K562 (cell line): ENCODE measurements at regions not wholly inside any gene's neighbourhood (a gene's known extent, or its start where the extent isn't known, plus 50 kb on each side); places are given as distances from the start of the nearest gene placed in this dataset.

Experiments used
- CREM ChIP-seq: IDR thresholded peaks from 2 replicates; pipeline ENCODE4 v1.6.1; 2014; ENCODE audit warnings: antibody characterized with exemption, low read depth
- HDGF ChIP-seq: fragments of 450-650 bp; IDR thresholded peaks from 2 replicates; pipeline ENCODE4 v1.6.1; 2016
- JUND ChIP-seq, 2 experiments: IDR thresholded peaks; 2 replicates in 1 of 2; 3 replicates in 1 of 2; pipeline ENCODE4 v1.6.1; 2011; ENCODE audit warnings: borderline replicate concordance in 2 of 2, low read depth in 2 of 2, low read length in 2 of 2, improper control_type of control experiment in 1 of 2, missing biosample characterization in 1 of 2, missing genetic modification characterization in 1 of 2, missing genetic modification reagents in 1 of 2
- MYC ChIP-seq, 2 experiments: fragments of 250-450 bp in 1 of 2; sonication (Bioruptor Pico) in 1 of 2; IDR thresholded peaks; 2 replicates each; pipeline versions ENCODE4 v1.5.1 to v1.6.1; 2012 to 2021; ENCODE audit warnings: low read depth in 2 of 2, borderline replicate concordance in 1 of 2, improper control_type of control experiment in 1 of 2, low read length in 1 of 2, mild to moderate bottlenecking in 1 of 2, moderate library complexity in 1 of 2
- SPI1 ChIP-seq: IDR thresholded peaks from 2 replicates; pipeline ENCODE4 v1.6.1; 2011; ENCODE audit warnings: low read depth, low read length, control low read depth, borderline replicate concordance
- YBX1 ChIP-seq: fragments of 450-650 bp; IDR thresholded peaks from 2 replicates; pipeline ENCODE4 v1.7.1; 2016; ENCODE audit warnings: mild to moderate bottlenecking
- ZNF436 ChIP-seq: fragments of 250-450, 450-650 bp; sonication (Bioruptor Pico); formaldehyde crosslinking; IDR thresholded peaks from 2 replicates; pipeline ENCODE4 v1.7.0; 2020; ENCODE audit warnings: mild to moderate bottlenecking
- ZNF561 ChIP-seq: fragments of 450-650 bp; formaldehyde crosslinking; conservative IDR thresholded peaks from 2 replicates; pipeline ENCODE4 v1.4.0; 2020; ENCODE audit warnings: mild to moderate bottlenecking, moderate library complexity
- TF ChIP-seq, protein P1 (sequence below), 3 experiments: fragments of 200-800 bp in 1 of 3; sonication (Bioruptor generic) in 1 of 3; sonication (generic) in 1 of 3; formaldehyde crosslinking in 1 of 3; IDR thresholded peaks; 2 replicates each; pipeline versions ENCODE4 v1.6.1 to v1.8.0; 2016 to 2022; ENCODE audit warnings: mild to moderate bottlenecking in 2 of 3, missing compliant biosample characterization in 2 of 3, missing genetic modification characterization in 2 of 3, missing genetic modification reagents in 1 of 3
- TF ChIP-seq, protein P2 (sequence below): fragments of 250-450 bp; sonication (Bioruptor Pico); IDR thresholded peaks from 2 replicates; pipeline ENCODE4 v1.4.0; 2020; ENCODE audit warnings: mild to moderate bottlenecking
- TF ChIP-seq, protein P3 (sequence below): fragments of 450-650 bp; IDR thresholded peaks from 2 replicates; pipeline ENCODE4 v1.6.1; 2017; ENCODE audit warnings: mild to moderate bottlenecking, moderate library complexity
- TF ChIP-seq, protein P4 (sequence below): fragments of 450-650 bp; formaldehyde crosslinking; IDR thresholded peaks from 2 replicates; pipeline ENCODE4 v1.4.0; 2020; ENCODE audit warnings: mild to moderate bottlenecking
- TF ChIP-seq, protein P5 (sequence below): sonication (generic); formaldehyde crosslinking; IDR thresholded peaks from 2 replicates; pipeline ENCODE4 v1.9.0; 2022; ENCODE audit warnings: mild to moderate bottlenecking, missing genetic modification reagents

DNA sequence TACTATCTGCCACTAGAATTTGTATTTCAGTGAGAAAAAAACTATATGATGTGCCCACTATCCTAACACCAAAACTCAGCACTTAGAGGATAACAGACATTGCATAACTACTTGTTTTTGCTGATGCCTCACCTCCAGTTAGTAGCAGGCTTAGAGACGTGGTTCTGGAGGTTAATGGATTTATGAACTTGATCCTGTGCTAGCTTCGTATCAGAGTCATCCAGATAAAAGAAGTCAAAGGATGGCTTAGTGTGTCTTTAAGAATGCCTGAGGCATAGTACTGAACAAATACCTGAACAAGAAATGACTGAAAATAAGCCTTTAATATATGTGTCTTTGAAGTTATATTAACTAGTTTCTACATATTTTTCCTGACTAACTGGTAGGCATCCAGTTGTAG lies 414.9 kb upstream of the PTCHD4 start:
- TF ChIP-seq, protein P1, sequence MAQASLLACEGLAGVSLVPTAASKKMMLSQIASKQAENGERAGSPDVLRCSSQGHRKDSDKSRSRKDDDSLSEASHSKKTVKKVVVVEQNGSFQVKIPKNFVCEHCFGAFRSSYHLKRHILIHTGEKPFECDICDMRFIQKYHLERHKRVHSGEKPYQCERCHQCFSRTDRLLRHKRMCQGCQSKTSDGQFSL (CRISPR knock-in tag; IDR thresholded peaks at IDR 0.05): no peak
- TF ChIP-seq, protein P1 (tag; IDR thresholded peaks at IDR 0.05): no peak
- TF ChIP-seq, protein P2, sequence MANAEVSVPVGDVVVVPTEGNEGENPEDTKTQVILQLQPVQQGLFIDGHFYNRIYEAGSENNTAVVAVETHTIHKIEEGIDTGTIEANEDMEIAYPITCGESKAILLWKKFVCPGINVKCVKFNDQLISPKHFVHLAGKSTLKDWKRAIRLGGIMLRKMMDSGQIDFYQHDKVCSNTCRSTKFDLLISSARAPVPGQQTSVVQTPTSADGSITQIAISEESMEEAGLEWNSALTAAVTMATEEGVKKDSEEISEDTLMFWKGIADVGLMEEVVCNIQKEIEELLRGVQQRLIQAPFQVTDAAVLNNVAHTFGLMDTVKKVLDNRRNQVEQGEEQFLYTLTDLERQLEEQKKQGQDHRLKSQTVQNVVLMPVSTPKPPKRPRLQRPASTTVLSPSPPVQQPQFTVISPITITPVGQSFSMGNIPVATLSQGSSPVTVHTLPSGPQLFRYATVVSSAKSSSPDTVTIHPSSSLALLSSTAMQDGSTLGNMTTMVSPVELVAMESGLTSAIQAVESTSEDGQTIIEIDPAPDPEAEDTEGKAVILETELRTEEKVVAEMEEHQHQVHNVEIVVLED (CRISPR knock-in tag): no peak
- TF ChIP-seq HDGF (no peak), CREM (no peak), ZNF561 (CRISPR knock-in tag) (no peak), ZNF436 (CRISPR knock-in tag) (no peak), MYC (IDR thresholded peaks at IDR 0.05; ENCODE audit: low read depth, low read length) (no peak), MYC (CRISPR knock-in tag; IDR thresholded peaks at IDR 0.05; ENCODE audit: borderline replicate concordance, low read depth) (no peak), JUND (IDR thresholded peaks at IDR 0.05; ENCODE audit: borderline replicate concordance, low read depth, low read length) (no peak), JUND (tag; IDR thresholded peaks at IDR 0.05; ENCODE audit: borderline replicate concordance, low read depth, low read length) (no peak), SPI1 (no peak), YBX1 (no peak)
- TF ChIP-seq, protein P3, sequence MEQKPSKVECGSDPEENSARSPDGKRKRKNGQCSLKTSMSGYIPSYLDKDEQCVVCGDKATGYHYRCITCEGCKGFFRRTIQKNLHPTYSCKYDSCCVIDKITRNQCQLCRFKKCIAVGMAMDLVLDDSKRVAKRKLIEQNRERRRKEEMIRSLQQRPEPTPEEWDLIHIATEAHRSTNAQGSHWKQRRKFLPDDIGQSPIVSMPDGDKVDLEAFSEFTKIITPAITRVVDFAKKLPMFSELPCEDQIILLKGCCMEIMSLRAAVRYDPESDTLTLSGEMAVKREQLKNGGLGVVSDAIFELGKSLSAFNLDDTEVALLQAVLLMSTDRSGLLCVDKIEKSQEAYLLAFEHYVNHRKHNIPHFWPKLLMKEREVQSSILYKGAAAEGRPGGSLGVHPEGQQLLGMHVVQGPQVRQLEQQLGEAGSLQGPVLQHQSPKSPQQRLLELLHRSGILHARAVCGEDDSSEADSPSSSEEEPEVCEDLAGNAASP: no peak
- TF ChIP-seq, protein P4, sequence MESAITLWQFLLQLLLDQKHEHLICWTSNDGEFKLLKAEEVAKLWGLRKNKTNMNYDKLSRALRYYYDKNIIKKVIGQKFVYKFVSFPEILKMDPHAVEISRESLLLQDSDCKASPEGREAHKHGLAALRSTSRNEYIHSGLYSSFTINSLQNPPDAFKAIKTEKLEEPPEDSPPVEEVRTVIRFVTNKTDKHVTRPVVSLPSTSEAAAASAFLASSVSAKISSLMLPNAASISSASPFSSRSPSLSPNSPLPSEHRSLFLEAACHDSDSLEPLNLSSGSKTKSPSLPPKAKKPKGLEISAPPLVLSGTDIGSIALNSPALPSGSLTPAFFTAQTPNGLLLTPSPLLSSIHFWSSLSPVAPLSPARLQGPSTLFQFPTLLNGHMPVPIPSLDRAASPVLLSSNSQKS (CRISPR knock-in tag): no peak
- TF ChIP-seq, protein P5, sequence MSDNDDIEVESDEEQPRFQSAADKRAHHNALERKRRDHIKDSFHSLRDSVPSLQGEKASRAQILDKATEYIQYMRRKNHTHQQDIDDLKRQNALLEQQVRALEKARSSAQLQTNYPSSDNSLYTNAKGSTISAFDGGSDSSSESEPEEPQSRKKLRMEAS: no peak
